Prostate gland (tissue), 2 donors: ENCODE measurements at regions not wholly inside any gene's neighbourhood (a gene's known extent, or its start where the extent isn't known, plus 50 kb on each side); places are given as distances from the start of the nearest gene placed in this dataset.

ENCODE experiments used
- DNase-seq: peaks from one replicate; pipeline ENCODE4 v3.0.0-alpha.2; 2019; ENCODE audit warnings: low spot score
- H3K27ac ChIP-seq, 2 donors: fragments of 200-600 bp; sonication (generic); 2 replicates each; pipeline ENCODE4 v1.5.1; 2017 to 2019
- H3K27me3 ChIP-seq: fragments of 200-600 bp; sonication (generic); replicated peaks from 2 replicates; pipeline ENCODE4 v1.5.1; 2019; ENCODE audit not compliant: insufficient read depth
- H3K36me3 ChIP-seq, 2 donors: fragments of 200-600 bp; sonication (generic); 1 replicate in 1 of 2; 2 replicates in 1 of 2; pipeline versions ENCODE4 v1.5.1 to v1.8.1; 2017 to 2019
- H3K4me1 ChIP-seq: fragments of 200-600 bp; sonication (generic); replicated peaks from 2 replicates; pipeline ENCODE4 v1.5.1; 2019
- H3K4me3 ChIP-seq, 2 donors: fragments of 200-600 bp; sonication (generic); 2 replicates each; pipeline ENCODE4 v1.5.1; 2017 to 2019
- H3K9me3 ChIP-seq: fragments of 200-600 bp; sonication (generic); 2 replicates; pipeline ENCODE4 v1.5.1; 2017
- CTCF ChIP-seq, 4 experiments: fragments of 200-600 bp in 2 of 4; fragments of 450-650 bp in 2 of 4; sonication (generic) in 2 of 4; IDR thresholded peaks; 1 replicate in 3 of 4; 2 replicates in 1 of 4; pipeline ENCODE4 v1.5.1; 2016 to 2019; ENCODE audit warnings: antibody characterized with exemption in 4 of 4, mild to moderate bottlenecking in 2 of 4, moderate library complexity in 2 of 4
- POLR2A ChIP-seq: fragments of 450-650 bp; IDR thresholded peaks from one replicate; pipeline ENCODE4 v1.6.1; 2016; ENCODE audit warnings: antibody characterized with exemption, mild to moderate bottlenecking
- POLR2AphosphoS5 ChIP-seq: sonication (generic); formaldehyde crosslinking; IDR thresholded peaks from one replicate; pipeline ENCODE4 v1.6.1; 2017; ENCODE audit warnings: antibody characterized with exemption
- WGBS: methylation state at CpG from one replicate; pipeline ENCODE4 v1.1.5; 2018; 5-methylcytosine and 5-hydroxymethylcytosine counted together
- intact Hi-C: fragments of 100-400 bp; cut with DNase I; formaldehyde crosslinking; loops from one replicate; pipeline ENCODE4 v1.14.2; 2022

- Histone ChIP-seq H3K36me3 (no peaks in the 10 kb centered on the region), H3K4me1 (no peaks in the 10 kb centered on the region), H3K4me3 (no peak overlapping the region), H3K9me3 (no peaks in the 10 kb centered on the region), H3K27me3 (peaks cover 8% of the 10 kb centered on the region), H3K27ac (no peak overlapping the region)
- intact Hi-C loops, result no loop called here
- no peak for DNase-seq
- 76% methylated on average over 11 of the region's 11 CpGs for WGBS
- TF ChIP-seq CTCF (IDR thresholded peaks at IDR 0.05), result no peak
- TF ChIP-seq POLR2A, result no peak
- TF ChIP-seq POLR2AphosphoS5, result no peak
Observed at GRCh38 chr13:112182251-112182650, 115.3 kb downstream of the SOX1 start.

DNA sequence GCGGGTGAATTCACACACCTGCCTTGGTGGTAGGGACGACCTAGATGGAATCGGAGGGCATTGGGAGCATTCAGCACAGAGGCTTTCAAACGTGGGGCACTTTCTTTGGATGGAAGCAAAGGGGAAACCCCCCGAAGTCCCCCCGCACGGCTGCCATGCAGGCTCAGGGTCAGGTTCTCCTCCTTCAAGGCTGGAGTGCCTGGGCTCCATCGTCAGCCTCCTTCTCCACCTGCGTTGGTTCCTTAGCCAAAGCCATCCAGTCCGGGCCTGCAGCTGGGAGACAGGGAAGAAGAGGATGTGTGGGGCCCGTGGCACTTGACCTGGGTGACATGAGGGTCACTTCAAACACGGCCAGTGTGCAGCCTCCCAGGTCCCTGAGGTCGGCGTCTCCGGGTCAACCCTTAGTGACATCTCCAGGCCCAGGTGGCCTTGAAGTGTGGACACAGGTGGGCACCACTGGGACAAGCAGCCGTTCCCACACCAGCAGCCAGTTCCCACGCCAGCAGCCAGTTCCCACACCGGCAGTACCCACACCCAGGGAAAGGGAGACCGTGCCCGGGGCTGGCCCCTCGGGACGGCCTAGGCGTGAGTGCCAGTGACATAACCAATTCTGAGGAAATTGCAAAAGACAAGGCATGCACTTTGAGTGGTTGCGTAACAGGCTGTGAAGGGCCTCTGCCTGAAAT, 116.0 kb downstream of the SOX1 start:
- Histone ChIP-seq H3K36me3 (no peaks in the 10 kb centered on the region), H3K4me1 (no peaks in the 10 kb centered on the region), H3K4me3 (no peak overlapping the region), H3K9me3 (no peaks in the 10 kb centered on the region), H3K27me3 (peaks cover 8% of the 10 kb centered on the region), H3K27ac (no peak overlapping the region)
- DNase-seq, result no peak
- WGBS, result 65% methylated on average over 23 of the region's 24 CpGs
- intact Hi-C loops, result no loop called here
- no peak for TF ChIP-seq POLR2AphosphoS5
- no peak for TF ChIP-seq POLR2A
- TF ChIP-seq CTCF (IDR thresholded peaks at IDR 0.05), result no peak

GRCh38 chr13:112183532-112184090, 116.7 kb downstream of the SOX1 start:
- H3K9me3 ChIP-seq, result no peaks in the 10 kb centered on the region
- no peak overlapping the region for H3K27ac ChIP-seq
- TF ChIP-seq POLR2AphosphoS5 (no peak), POLR2A (no peak), CTCF (IDR thresholded peaks at IDR 0.05) (no peak)
- 82% methylated on average over 24 of the region's 24 CpGs for WGBS
- H3K27me3 ChIP-seq, result peaks cover 8% of the 10 kb centered on the region
- no peak for DNase-seq
- no peaks in the 10 kb centered on the region for H3K36me3 ChIP-seq
- no peaks in the 10 kb centered on the region for H3K4me1 ChIP-seq
- intact Hi-C loops, result no loop called here
- H3K4me3 ChIP-seq, result no peak overlapping the region

GRCh38 chr13:112184261-112184660, 117.3 kb downstream of the SOX1 start:
- H3K36me3 ChIP-seq, result no peaks in the 10 kb centered on the region
- H3K27me3 ChIP-seq, result peaks cover 8% of the 10 kb centered on the region
- intact Hi-C loops, result no loop called here

More at GRCh38 chr13:112184261-112184660, 117.3 kb downstream of the SOX1 start:
- H3K4me3 ChIP-seq, result no peak overlapping the region
- TF ChIP-seq POLR2A, result no peak
- no peak for TF ChIP-seq POLR2AphosphoS5
- TF ChIP-seq CTCF (IDR thresholded peaks at IDR 0.05), result no peak
- 80% methylated on average over 14 of the region's 14 CpGs for WGBS
- H3K4me1 ChIP-seq, result no peaks in the 10 kb centered on the region
- H3K9me3 ChIP-seq, result no peaks in the 10 kb centered on the region
- H3K27ac ChIP-seq, result no peak overlapping the region
- DNase-seq, result no peak
